Gastroesophageal sphincter (tissue), 3 donors: ENCODE measurements at regions not wholly inside any gene's neighbourhood (a gene's known extent, or its start where the extent isn't known, plus 50 kb on each side); places are given as distances from the start of the nearest gene placed in this dataset.

Source experiments
- POLR2AphosphoS5 ChIP-seq: sonication (generic); formaldehyde crosslinking; IDR thresholded peaks from one replicate; pipeline ENCODE4 v1.6.1; 2017; ENCODE audit warnings: antibody characterized with exemption
- TF ChIP-seq, protein P1 (sequence below), 4 experiments: fragments of 200-600 bp in 2 of 4; fragments of 450-650 bp in 2 of 4; sonication (generic) in 1 of 4; IDR thresholded peaks; one replicate each; pipeline ENCODE4 v1.5.1; 2017 to 2019; ENCODE audit warnings: antibody characterized with exemption in 4 of 4, mild to moderate bottlenecking in 2 of 4, moderate library complexity in 2 of 4

DNA sequence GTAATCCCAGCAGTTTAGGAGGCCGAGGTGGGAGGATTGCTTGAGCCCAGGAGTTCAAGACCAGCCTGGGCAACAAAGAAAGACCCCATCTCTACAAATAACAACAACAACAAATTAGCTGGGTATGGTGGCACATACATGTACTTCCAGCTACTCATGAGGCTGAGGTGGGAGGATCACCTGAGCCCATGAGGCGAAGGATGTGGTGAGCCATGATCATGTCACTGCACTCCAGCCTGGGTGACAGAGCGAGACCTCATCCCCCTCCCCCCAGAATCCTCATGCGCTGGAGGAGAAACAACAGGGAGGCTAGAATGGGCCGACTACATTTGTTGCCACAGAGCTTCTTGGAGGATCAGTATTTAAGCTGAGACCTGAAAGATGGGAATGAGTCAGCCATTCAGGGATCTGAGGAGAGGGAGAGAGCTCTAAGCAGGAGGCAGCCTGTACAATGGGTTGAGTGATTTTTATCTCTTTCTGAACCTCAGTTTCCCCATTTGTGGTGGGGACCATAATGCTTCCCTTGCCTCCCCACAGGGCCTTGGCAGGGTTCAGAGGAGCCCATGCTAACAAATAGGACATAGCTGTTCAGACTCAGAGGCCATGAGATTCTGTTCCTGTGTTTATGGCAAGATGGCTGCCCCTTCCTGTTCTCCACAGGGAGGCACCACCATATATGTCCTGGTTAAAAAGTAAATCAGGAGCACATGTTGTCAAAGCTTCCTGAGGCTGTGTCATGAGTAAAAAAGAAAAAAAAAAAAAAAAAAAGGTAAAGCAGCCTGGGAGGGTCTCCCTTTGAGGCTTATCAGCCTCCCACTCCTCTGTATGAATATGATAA lies 131.4 kb upstream of the HAAO start:
- TF ChIP-seq, protein P1, sequence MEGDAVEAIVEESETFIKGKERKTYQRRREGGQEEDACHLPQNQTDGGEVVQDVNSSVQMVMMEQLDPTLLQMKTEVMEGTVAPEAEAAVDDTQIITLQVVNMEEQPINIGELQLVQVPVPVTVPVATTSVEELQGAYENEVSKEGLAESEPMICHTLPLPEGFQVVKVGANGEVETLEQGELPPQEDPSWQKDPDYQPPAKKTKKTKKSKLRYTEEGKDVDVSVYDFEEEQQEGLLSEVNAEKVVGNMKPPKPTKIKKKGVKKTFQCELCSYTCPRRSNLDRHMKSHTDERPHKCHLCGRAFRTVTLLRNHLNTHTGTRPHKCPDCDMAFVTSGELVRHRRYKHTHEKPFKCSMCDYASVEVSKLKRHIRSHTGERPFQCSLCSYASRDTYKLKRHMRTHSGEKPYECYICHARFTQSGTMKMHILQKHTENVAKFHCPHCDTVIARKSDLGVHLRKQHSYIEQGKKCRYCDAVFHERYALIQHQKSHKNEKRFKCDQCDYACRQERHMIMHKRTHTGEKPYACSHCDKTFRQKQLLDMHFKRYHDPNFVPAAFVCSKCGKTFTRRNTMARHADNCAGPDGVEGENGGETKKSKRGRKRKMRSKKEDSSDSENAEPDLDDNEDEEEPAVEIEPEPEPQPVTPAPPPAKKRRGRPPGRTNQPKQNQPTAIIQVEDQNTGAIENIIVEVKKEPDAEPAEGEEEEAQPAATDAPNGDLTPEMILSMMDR (IDR thresholded peaks at IDR 0.05) = no peak
- TF ChIP-seq POLR2AphosphoS5 = no peak
